NCI-H748 (cell line): ENCODE measurements at regions not wholly inside any gene's neighbourhood (a gene's known extent, or its start where the extent isn't known, plus 50 kb on each side); places are given as distances from the start of the nearest gene placed in this dataset.
"Not testable (repeated sequence)": the region's sequence is repeated elsewhere in the genome, so short reads cannot be mapped to it uniquely, and the experiment has no call there.

Experiments used
- DNase-seq: peaks from one replicate; lab custom pipeline; 2025; ENCODE audit not compliant: unreplicated experiment; lab: John Stamatoyannopoulos, UW

- DNase-seq: no peak
Observed at GRCh38 chr7:104956753-104957450, 57.1 kb upstream of the KMT2E start.

- no peak for DNase-seq
Observed at GRCh38 chr7:104958371-104958865, 55.6 kb upstream of the KMT2E start.

- DNase-seq: not testable (repeated sequence)
Observed at GRCh38 chr7:104959483-104959882, 54.5 kb upstream of the KMT2E start.

- no peak for DNase-seq
Observed at GRCh38 chr7:104960741-104961448, 53.1 kb upstream of the KMT2E start.

GRCh38 chr7:104961821-104962220 is 52.2 kb upstream of the KMT2E start:
- no peak for DNase-seq

- DNase-seq: no peak
Observed at GRCh38 chr7:104962781-104963180, 51.2 kb upstream of the KMT2E start.

- DNase-seq: no peak
Observed at GRCh38 chr7:104963378-104963990, 50.5 kb upstream of the KMT2E start.

GRCh38 chr7:104963991-104964385 is 50.0 kb upstream of the KMT2E start:
- peak; percentile 53 for DNase-seq
